Activated CD4-positive, CD25-positive, alpha-beta regulatory T cell treated with anti-CD3 and anti-CD28 coated beads, Interleukin-2, amount 50 U/mL, for 24 hours (primary cell): ENCODE measurements at regions not wholly inside any gene's neighbourhood (a gene's known extent, or its start where the extent isn't known, plus 50 kb on each side); places are given as distances from the start of the nearest gene placed in this dataset.
"Not testable (repeated sequence)": the region's sequence is repeated elsewhere in the genome, so short reads cannot be mapped to it uniquely, and the experiment has no call there.

Experiments
- ATAC-seq, 2 donors: fragments of 150-1000 bp; cut with Tn5 transposase; one replicate each; pipeline ENCODE4 v1.10.0; 2021; ENCODE audit warnings: mild to moderate bottlenecking in 1 of 2, moderate library complexity in 1 of 2

DNA sequence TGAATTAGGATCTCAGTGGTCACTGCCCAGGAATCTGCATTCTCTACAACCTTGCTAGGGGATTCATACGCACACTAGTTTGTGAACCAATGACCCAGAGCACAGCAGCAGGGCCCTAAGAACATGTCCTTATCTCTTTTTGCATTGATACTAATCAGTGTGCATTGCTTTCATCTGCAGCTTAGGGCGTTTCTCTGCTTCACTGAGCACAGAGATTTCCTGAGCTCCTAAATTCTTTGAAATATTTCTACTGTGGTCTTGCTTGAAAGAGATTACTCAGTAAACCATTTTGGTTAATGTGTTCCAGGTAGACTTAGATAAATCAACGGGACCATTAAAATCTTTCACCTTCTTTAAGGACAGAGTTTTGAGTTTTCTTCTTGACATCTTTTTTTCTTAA lies 351.3 kb upstream of the KITLG start:
- ATAC-seq: no peak

DNA sequence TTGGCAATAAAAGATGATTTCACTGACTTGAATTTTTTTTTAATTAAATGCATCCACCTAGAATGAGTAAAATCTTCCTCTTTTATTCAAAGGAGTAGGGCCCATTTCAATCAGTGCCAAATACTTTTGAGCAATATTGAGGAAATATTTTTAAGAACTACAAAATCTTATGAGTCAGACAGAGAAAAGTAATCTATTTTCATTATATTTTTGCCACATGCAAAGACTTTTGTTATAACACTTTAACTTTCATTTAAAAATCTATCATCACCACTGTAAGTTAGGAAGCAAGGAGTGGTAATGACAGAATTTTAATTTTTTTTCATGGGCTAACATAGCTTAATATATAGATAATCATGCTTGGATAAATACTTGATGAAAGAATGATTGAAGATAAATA lies 345.2 kb upstream of the KITLG start:
- ATAC-seq: no peak

DNA sequence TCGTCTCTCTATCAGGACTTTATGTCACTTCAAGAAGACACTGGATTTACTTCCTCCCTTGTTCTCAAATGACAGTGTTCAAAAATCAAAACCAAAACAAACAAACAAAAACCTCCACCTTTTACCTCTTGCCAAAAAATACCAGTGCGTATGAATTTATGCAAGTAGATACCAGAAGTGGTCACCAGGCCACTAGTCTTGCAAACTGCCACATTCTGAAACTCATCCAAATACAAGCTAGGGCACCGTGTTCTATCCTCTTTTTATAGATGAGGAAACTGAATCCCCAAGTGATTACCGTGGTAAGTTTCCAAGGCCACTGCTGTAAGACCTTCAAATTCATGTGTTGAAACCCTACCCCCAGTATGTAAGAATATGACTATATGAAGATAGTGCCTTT lies 343.9 kb upstream of the KITLG start:
- no peak for ATAC-seq

DNA sequence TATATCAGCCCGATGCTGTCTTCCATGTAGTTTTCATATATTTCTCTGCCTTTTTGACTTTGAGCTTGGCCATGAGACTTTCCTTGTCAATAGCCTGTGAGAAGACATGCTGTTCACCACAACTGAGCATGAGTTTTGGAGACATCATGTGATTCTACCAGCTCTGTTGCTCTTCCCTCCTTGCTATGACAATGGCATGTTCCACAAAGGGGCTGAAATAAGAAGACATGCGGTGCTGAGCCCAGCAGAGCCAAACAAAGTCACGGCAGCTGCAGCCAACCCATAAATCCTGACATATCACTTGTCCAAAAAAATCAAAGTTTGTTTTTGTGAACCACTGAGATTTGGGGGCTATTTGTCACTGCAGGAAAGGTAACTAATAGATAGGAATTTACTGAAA lies 343.4 kb upstream of the KITLG start:
- no peak for ATAC-seq

DNA sequence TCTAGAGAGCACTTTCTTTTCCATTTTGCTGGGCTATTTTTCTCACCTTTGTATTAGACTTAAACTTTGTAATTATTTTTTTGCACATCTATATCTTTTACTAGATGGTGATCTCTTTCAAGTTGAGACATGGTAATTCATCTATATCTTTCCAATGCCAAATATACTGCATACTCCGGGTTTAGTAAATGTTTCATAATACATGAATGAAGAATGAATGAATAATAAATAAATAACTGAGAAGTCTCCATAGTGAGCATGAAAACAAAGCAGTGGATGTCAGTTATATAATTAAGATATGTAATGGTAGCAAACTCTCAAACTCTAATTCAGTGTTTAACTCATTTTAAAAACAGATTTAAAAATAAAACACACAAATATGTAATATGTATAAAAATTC lies 342.5 kb upstream of the KITLG start:
- ATAC-seq: no peak

DNA sequence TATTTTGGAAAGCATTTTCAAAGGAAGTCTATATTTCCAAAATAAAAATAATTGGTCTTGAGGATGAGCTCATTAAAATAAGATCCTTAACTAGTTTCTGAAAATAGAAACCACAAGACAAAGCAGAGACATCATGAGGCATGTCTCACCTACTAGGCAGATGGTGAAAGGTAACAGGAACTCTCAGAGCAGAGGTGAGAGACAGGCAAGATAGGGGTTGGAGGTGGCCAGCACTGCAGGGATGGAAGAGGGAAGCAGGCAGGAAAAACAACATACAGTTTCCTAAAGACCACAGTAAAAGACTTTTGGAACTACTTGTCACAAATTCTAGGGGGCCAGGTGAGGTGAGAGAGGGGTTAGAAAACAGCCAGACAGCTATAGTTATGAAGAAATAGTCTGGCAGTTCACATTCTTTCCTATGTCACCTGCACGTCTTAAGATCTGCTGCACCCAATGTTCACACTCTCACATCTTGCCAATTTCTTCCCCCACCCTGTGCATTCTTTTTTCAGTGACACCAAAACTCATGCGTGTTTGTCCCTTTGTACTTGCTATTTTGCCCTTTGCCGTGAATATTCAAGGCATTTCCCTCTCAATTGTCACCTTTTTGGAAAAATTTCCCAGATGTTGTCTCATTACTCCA lies 341.7 kb upstream of the KITLG start:
- ATAC-seq: no peak

DNA sequence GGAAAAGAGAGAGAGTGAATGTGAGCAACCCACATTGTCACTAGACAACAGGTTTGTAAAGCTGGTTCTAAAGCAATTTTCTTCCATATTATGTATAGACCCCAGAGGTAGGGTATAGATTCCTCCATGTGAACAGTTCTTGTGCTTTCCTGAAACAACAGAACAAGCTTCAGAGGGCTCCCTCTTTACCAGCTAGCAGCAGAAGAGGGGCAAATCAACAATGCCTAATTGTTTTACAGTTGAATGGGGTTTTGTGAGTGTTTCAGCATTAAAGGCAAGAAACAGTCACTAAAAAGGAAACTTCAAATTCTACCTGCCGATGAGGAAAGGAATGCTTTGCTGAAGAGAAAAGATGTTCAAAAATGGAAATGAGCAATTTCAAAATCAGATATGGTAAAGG lies 341.2 kb upstream of the KITLG start:
- ATAC-seq: no peak

DNA sequence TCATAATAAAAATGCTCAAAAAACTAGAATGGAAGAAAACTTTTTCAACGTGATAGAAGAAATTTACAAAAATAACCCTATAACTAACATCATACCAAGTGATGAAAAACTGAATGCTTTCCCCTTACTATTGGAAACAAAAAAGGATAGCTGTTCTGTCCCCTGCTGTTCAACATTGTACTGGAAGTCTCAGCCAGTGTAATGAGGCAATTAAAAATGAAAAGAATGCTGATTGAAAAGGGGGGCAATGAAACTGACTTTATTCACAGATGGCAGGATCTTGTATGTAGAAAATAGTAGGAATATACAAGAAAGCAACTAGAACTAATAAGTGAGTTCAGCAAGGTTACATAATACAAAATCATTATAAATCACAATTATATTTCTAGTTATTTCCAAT lies 337.9 kb upstream of the KITLG start:
- ATAC-seq: no peak

DNA sequence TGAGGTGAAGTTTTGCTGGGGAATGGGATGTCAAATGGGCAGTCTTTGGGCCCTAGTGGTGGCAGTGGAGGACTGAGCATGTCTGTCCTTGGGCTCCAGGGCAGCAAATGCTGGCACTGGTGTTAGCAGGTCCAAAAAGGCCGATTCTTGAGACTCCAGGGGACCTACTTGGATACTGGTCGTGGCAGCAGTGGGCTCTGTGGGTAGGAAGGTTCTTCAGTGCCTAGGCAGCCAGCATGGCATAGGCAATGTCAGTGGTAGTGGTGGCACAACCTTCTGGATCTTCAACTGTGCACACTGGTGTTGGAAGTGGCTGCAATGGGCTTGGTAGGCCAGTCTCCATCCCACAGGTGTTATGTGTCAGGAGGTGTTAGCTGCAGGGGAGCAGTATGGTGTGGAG lies 334.7 kb upstream of the KITLG start:
- no peak for ATAC-seq

DNA sequence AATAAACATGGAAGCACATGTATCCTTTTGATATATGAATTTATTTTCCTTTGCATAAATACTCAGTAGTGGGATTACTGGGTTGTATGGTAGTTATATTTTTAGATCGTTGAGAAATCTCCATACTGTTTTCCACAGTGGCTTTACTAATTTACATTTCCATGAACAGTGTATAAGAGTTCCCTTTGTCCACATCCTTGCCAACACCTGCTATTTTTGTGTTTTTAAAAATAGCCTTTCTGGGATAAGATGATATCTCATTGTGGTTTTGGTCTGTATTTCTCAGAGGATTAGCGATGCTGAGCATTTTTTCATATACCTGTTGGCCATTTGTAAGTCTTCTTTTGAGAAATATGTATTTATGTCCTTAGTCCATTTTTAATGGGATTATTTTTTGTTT lies 329.2 kb upstream of the KITLG start:
- no peak for ATAC-seq

DNA sequence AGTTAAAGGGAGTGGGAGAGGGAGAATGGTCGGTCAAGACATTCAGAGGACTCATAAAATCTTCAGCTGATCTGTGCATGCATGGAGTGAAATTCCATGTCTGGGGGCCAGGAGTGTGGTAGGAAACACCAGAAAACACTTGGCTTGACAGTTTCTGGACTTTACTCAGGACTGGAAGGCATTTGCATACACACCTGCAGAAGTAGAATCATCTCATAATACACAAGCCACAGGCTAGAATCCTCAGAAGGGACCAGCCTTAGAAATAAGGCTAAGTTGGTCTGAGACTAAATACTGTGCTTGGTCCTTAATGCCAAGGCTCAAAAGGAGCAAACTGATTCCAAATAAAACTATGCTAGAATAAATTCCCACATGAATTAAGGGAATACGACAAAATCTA lies 328.1 kb upstream of the KITLG start:
- ATAC-seq: no peak

DNA sequence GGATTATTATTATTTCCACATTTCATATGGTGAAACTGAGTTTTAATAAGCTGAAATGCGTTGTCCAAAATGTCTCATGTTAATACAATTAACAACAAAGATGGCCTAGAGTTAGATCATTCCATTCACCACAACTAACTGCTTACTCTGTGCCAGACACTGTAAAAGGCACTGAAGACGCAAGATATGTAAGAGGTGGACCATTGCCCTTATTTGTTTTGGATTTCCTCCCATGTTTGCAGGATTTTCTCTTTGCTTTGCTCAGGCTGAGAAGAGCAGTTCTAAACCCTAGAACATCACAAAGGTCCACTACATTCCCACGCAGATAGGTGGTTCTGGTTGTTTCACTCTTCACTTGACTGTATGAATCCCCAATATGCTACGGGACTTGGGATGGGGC lies 324.4 kb upstream of the KITLG start:
- ATAC-seq: no peak

DNA sequence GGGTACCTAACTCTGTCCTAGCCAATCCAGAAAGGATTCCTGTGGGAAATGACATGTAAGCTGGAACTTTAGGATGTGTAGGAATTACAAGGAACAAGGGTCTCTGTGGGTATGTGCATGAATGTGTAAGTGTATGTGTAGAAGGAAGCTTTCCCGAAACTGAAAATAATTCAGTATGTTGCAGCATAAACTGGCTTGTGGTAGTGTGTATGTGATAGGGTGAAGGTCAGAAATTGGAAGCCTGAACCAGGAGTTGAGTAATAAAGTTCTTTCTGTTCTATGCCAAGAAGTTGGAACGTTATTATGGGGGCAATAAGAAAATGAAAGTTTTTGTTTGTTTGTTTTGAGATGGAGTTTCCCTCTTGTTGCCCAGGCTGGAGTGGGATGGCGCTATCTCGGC lies 323.1 kb upstream of the KITLG start:
- ATAC-seq: no peak

DNA sequence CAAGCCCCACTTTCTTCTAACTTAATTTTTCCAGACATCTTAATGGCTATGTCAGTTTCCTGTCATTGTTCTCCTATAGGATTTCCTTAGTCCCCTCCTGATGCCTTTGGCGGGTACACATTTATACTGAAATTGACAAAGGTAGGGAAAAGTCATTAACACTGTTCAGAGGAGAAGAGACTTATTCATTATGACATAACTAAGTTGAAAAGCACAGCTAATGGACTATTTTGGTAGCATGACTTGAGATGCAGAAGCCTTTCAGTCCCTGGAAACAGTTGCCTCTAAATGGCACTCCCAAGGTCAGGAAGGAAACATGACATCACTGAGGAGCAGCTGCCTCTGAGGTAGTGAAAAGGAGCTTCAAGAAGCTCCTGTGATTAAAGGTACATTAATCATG lies 317.5 kb upstream of the KITLG start:
- ATAC-seq: no peak

DNA sequence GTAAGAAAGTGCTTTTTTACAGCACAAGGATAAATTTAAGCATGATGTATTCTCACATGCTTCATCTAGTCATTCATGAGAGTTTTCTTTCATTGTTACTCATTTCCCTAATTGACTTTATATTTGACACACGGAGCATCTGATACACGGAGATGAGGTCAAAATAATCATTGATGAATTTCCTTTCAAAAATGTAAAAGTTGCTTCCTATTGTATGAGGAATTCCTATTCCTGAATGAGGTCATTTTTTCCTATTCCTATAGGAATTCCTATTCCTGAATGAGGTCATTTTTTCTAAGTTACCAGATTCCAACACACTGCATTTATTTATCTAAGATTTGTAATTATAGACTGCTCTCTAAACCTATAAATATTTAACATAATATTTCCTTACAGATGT lies 316.7 kb upstream of the KITLG start:
- no peak for ATAC-seq

DNA sequence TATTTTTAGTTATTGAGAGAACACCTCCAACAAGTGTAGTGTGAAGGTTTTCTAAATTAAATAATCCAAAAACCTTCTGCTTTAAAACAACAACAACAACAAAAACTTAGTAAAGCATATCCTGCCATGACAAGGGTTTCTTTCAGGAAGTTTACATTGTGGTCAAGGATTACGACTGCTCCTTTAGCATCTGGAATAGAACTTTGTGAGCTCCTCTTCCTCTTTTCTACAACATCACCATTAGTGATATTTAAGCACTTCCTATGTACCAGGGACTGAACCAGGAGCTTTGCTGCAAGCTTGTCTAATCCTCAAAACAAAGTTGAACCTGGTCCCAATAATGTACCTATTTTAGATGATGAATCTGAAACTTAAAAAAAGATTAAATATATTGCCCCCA lies 315.4 kb upstream of the KITLG start:
- no peak for ATAC-seq

DNA sequence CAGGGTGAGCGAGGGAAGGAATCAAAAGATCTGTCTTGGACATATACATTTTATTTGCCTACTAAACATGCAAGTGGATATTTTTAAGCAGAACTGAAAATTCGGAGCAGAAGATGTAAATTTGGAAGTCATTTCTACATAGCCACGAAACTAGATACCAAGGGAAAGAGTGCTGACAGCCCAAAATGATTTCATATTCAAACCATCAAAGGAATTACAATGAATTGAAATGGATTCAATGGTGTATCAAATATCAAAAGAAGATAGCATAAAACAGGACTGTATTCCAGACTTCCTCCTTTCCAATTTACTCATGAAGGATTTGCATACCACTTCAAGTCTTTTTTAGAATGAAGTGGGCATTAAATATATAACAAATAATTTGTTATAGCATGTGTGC lies 313.5 kb upstream of the KITLG start:
- no peak for ATAC-seq

DNA sequence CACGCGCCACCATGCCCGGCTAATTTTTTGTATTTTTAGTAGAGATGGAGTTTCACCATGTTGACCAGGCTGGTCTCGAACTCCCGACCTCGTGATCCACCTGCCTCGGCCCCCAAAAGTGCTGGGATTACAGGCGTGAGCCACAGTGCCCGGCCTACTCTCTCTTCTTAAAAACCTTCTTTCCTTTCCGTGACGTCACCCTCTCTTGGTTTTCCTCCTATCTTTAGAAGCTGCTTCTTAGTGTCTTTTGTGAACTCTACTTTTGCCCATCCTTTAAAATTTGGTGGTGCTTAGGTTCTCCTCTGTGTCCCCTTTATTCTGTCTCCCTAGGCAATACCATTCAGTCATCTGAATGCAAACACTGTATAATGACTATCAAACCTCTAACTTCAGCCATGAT lies 311.2 kb upstream of the KITLG start:
- not testable (repeated sequence) for ATAC-seq

DNA sequence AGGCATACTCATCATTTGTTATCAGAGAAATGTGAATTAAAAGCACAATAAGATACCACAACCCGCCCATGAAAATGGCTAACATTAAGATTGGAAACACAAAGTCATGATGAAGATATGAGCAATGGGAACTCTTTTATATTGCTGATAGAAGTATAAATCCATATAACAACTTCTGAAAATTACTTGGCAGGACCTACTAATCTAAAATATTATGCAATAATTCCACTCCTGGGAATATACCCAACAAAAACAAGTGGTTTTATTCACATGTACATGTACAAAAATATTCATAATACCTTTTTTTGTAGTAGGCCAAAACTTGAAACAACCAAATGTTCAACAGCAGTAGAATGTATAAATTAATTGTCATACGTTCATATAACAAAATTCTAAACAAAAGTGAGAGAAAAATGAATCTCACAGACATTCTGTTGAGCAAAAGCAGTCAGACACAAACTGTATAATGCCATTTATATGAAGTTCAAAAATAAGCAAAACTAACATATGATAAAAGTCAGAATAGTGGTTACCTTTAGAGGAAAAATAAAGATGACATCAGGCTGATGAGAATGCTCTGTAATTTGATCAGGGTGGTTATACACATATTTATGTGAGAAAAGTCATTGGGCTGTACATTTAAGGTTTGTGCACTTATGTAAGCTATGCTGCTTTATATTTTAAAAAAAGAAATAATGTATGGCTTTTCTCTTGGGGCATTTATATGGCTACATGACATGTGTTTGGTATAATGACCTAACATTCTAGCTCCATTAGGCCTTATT lies 309.2 kb upstream of the KITLG start:
- no peak for ATAC-seq

DNA sequence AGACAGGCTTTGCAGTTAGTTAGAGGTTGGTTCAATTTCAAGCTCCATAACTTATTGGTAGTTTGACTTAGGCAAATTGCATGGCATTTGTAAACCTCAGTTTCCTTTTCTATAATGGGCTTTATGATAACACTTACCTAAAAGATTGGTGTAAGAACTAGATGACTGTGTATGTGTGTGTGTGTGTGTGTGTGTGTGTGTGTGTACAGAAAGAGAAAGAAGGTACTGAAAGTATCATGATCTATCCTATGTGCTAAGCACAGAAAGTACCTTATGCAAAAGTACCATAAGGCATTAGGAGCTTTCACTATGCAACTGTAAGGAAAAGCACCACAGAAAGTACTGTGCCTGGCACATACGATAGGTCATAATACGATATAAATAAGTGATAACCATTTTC lies 304.3 kb upstream of the KITLG start:
- no peak for ATAC-seq

DNA sequence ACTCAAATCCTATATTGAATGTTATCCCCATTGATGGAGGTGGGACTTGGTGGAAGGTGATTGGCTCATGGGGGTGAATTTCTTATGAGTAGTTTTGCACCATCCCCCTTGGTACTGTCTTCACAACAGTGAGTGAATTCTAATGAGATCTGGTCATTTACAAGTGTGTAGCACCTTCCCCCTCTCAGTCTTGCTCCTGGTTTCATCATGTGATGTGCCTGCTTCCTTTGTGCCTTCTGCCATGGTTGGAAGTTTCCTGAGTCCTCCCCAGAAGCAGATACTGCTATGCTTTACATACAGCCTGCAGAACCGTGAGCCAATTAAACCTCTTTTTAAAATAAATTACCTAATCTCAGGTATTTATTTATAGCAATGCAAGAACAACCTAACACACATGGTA lies 302.4 kb upstream of the KITLG start:
- no peak for ATAC-seq

DNA sequence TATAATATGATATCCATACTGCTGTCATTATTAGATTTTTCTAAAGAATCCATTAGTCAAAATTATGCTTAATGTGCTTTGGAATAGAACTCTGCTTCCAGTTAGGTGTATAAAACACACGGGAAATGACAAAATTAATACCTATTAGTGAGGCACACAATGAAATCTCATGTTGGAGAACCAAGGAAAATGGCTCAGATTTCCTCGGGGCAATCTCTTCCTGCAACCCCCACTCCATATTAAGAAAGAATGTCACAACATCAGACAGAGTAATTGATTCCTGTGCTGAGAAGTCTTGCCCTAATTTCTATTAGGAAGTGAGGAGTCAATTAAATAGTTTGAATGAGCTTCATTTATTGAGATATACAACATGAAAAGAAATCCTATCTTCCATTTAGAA lies 299.8 kb upstream of the KITLG start:
- no peak for ATAC-seq

DNA sequence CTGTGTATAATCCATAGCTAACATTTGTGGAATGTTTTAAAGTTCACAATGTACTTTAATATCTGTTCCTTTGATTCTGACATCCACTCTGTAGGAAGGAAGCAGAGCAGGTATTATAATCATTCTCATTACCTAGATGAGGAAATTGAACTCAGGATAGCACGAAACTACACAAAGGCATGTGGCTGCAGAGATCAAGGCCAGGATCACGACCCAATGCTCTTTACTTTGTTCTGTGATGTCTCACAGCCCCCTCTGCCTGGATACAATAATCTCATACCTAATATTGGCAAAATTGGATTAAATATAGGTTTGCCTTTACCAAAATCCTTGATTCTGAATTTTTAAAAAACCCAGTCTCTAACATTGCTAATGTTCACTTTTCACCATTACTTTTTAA lies 298.0 kb upstream of the KITLG start:
- ATAC-seq: no peak

DNA sequence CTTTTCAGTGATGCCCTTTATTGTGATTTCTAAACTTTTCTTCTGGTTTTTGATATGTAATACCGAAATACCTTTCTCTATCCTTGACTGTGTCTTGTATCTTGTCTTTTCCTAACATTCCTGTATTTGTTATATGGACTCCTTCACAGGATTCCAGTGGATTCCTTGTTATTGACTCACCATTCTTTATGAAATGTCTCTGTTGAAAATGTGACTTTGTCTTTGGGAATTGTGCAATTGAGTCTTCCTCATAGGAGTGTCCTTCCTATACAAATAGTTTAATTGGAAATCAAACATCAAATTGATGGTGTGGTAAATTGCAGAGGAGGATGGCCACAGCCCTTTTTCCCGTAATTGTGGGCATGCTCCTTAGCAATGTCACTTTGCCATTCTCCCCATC lies 296.6 kb upstream of the KITLG start:
- no peak for ATAC-seq
